SU-DHL-6 (cell line): ENCODE measurements at regions not wholly inside any gene's neighbourhood (a gene's known extent, or its start where the extent isn't known, plus 50 kb on each side); places are given as distances from the start of the nearest gene placed in this dataset.

Experiments used
- EZH2phosphoT487 ChIP-seq: fragments of 200-600 bp; sonication (generic), shearing (Covaris generic); conservative IDR thresholded peaks from 2 replicates; pipeline ENCODE4 v1.6.1; 2018; ENCODE audit warnings: mild to moderate bottlenecking, antibody characterized with exemption, low read length, moderate library complexity, mixed read lengths
- TF ChIP-seq, protein P1 (sequence below): fragments of 200-600 bp; sonication (generic); IDR thresholded peaks from one replicate; pipeline ENCODE4 v1.5.1; 2017; ENCODE audit warnings: antibody characterized with exemption, mild to moderate bottlenecking, low read length, moderate library complexity; ENCODE audit not compliant: insufficient read depth, poor library complexity, severe bottlenecking

DNA sequence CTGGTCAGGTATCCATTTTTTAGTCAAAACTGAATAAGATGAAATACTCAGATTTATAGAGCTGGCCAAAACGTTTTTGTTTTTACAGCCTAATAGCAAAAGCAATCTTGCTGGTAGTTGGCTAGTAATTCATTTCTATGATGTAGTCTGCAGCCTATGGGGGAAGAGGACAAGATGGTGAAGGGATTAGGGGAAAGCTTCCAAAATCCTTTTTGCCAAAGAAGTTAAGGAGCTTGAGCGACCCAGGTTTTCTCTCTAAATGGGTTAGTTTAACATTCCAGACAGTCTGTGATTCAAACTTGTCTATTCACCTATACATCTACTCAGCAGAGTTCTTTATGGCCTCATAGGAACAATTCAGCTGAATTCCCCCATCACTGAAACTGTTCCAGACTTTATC, 89.8 kb upstream of the SPRY1 start:
- TF ChIP-seq, protein P1, sequence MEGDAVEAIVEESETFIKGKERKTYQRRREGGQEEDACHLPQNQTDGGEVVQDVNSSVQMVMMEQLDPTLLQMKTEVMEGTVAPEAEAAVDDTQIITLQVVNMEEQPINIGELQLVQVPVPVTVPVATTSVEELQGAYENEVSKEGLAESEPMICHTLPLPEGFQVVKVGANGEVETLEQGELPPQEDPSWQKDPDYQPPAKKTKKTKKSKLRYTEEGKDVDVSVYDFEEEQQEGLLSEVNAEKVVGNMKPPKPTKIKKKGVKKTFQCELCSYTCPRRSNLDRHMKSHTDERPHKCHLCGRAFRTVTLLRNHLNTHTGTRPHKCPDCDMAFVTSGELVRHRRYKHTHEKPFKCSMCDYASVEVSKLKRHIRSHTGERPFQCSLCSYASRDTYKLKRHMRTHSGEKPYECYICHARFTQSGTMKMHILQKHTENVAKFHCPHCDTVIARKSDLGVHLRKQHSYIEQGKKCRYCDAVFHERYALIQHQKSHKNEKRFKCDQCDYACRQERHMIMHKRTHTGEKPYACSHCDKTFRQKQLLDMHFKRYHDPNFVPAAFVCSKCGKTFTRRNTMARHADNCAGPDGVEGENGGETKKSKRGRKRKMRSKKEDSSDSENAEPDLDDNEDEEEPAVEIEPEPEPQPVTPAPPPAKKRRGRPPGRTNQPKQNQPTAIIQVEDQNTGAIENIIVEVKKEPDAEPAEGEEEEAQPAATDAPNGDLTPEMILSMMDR: no peak
- TF ChIP-seq EZH2phosphoT487: no peak
